Upper lobe of left lung (tissue), 6 donors: ENCODE measurements at regions not wholly inside any gene's neighbourhood (a gene's known extent, or its start where the extent isn't known, plus 50 kb on each side); places are given as distances from the start of the nearest gene placed in this dataset.

Source experiments
- ATAC-seq, 2 donors: fragments of 200-7000 bp; cut with Tn5 transposase; one replicate each; pipeline ENCODE4 v1.9.1; 2022; ENCODE audit warnings: mild to moderate bottlenecking in 2 of 2, moderate library complexity in 2 of 2; ENCODE audit not compliant: low FRiP score in 2 of 2
- DNase-seq, 2 donors: peaks; one replicate each; pipeline ENCODE4 v3.0.0-alpha.2; 2019 to 2020
- H3K27ac ChIP-seq, 4 donors: fragments of 200-600 bp; sonication (generic); one replicate each; pipeline ENCODE4 v1.5.1; 2016 to 2019
- H3K27me3 ChIP-seq, 4 donors: fragments of 200-600 bp; sonication (generic); one replicate each; pipeline ENCODE4 v1.5.1; 2017 to 2019
- H3K36me3 ChIP-seq, 4 donors: fragments of 200-600 bp; sonication (generic); one replicate each; pipeline ENCODE4 v1.5.1; 2016 to 2019
- H3K4me1 ChIP-seq, 4 donors: fragments of 200-600 bp; sonication (generic); one replicate each; pipeline ENCODE4 v1.5.1; 2018 to 2019
- H3K4me3 ChIP-seq, 4 donors: fragments of 200-600 bp; sonication (generic); one replicate each; pipeline ENCODE4 v1.5.1; 2017 to 2019; ENCODE audit warnings: mild to moderate bottlenecking in 2 of 4, moderate library complexity in 1 of 4
- H3K9me3 ChIP-seq, 4 donors: fragments of 200-600 bp; sonication (generic); one replicate each; pipeline ENCODE4 v1.5.1; 2018 to 2019
- CTCF ChIP-seq, 6 experiments: fragments of 450-650 bp in 4 of 6; fragments of 200-600 bp in 2 of 6; sonication (generic) in 2 of 6; IDR thresholded peaks; one replicate each; pipeline ENCODE4 v1.5.1; 2016 to 2019; ENCODE audit warnings: antibody characterized with exemption in 6 of 6
- EP300 ChIP-seq, 4 donors: sonication (generic); formaldehyde crosslinking; IDR thresholded peaks; one replicate each; pipeline ENCODE4 v1.5.1; 2017; ENCODE audit warnings: antibody characterized with exemption in 4 of 4, control low read depth in 2 of 4
- POLR2A ChIP-seq, 4 donors: fragments of 450-650 bp; IDR thresholded peaks; one replicate each; pipeline ENCODE4 v1.5.1; 2016 to 2017; ENCODE audit warnings: antibody characterized with exemption in 4 of 4, mild to moderate bottlenecking in 2 of 4
- POLR2AphosphoS5 ChIP-seq, 2 donors: sonication (generic); formaldehyde crosslinking; IDR thresholded peaks; one replicate each; pipeline ENCODE4 v1.5.1; 2017; ENCODE audit warnings: antibody characterized with exemption in 2 of 2
- WGBS, 2 donors: methylation state at CpG; one replicate each; pipeline ENCODE4 v1.1.5; 2017 to 2018; 5-methylcytosine and 5-hydroxymethylcytosine counted together
- donor health status: DM: no; HTN: no; CAD: no; lungs with moderate emphysema.
- donor health status: DM: no; HTN: yes; CAD: no; lungs with severe emphysema.

DNA sequence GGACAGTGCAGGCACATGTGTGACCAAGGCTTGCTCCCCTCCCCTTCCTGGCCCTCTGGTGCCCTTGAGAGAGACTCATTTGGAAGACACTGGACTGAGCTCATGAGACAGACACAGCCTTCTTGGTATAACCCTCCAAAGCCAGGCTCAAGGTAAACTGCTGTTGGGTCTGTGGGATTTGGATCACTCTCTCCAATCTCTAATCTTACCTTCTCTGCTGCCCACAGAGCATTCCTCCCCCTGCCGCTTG, 105.0 kb upstream of the MAMLD1 start:
- Histone ChIP-seq H3K36me3 (no peaks in the 10 kb centered on the region), H3K27ac (no peak overlapping the region), H3K27me3 (no peaks in the 10 kb centered on the region), H3K4me1 (no peaks in the 10 kb centered on the region), H3K9me3 (no peaks in the 10 kb centered on the region), H3K4me3 (no peak overlapping the region)
- WGBS, 2 donors = 95% methylated on average over 1 of the region's 1 CpG; no CpG with 5 or more reads in 1 of the 2 donors
- TF ChIP-seq EP300 (IDR thresholded peaks at IDR 0.05) (no peak), CTCF (IDR thresholded peaks at IDR 0.05) (no peak), POLR2AphosphoS5 (IDR thresholded peaks at IDR 0.05) (no peak), POLR2A (IDR thresholded peaks at IDR 0.05) (no peak)
- DNase-seq (no peak), ATAC-seq (no peak)

GRCh38 chrX:150258463-150259430, 104.4 kb upstream of the MAMLD1 start:
- WGBS, 2 donors = 81 to 94% methylated on average over 10 to 11 of the region's 11 CpGs
- Histone ChIP-seq H3K4me1 (no peaks in the 10 kb centered on the region), H3K9me3 (no peaks in the 10 kb centered on the region), H3K27me3 (no peaks in the 10 kb centered on the region), H3K4me3 (no peak overlapping the region), H3K27ac (no peak overlapping the region), H3K36me3 (no peaks in the 10 kb centered on the region)
- ATAC-seq (no peak), DNase-seq (no peak)
- TF ChIP-seq POLR2A (IDR thresholded peaks at IDR 0.05) (no peak), POLR2AphosphoS5 (IDR thresholded peaks at IDR 0.05) (no peak), CTCF (IDR thresholded peaks at IDR 0.05) (no peak), EP300 (IDR thresholded peaks at IDR 0.05) (no peak)

DNA sequence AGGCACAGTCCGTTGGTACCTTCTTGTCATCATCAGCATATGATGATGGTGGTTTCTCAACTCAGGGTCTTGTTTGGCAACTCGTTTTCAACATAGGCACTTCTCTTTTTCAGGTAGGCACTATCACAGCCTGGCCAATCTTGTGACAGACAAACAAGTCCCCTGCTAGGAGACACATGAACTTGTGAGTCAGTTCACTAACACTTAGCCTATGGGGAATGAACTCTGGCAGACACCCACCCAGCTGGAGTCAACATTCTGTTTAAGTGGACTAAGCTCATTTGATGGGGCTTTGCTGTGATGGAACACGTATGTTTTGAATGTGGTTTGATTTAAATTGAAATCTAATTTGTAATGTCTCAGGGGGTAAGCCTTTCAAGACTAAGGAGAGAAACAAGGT, 100.7 kb upstream of the MAMLD1 start:
- DNase-seq (no peak), ATAC-seq (no peak)
- TF ChIP-seq POLR2AphosphoS5 (IDR thresholded peaks at IDR 0.05) (no peak), POLR2A (IDR thresholded peaks at IDR 0.05) (no peak), CTCF (IDR thresholded peaks at IDR 0.05) (no peak), EP300 (IDR thresholded peaks at IDR 0.05) (no peak)
- WGBS, 2 donors = 45 to 81% methylated on average over 3 of the region's 3 CpGs
- Histone ChIP-seq H3K27ac (no peak overlapping the region), H3K4me3 (no peak overlapping the region), H3K27me3 (no peaks in the 10 kb centered on the region), H3K4me1 (no peaks in the 10 kb centered on the region), H3K36me3 (no peaks in the 10 kb centered on the region), H3K9me3 (no peaks in the 10 kb centered on the region)

DNA sequence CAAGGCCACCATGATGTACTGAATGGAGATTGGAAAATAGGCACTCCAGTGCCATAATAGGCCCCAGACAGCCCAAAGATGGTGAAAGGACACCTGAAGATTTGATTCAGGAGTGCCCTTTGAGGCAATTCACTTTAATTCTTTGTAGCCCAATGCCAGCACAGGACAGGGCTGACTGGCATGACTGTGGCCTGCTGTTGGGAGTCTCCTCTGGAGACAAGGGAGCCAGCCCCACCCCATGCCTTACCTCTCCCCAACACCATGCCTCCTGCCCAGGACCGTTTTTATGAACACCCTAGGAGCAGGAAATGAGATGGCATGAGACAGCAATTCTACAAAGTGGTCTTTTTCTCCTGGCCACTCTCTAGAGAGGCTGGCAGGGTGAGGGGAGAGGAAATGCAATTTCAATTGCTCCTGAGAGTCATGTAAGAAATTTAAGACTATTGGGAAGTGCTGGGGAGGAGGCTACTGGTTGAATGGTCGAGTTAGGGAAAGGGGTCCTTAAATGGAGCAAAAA, 94.2 kb upstream of the MAMLD1 start:
- DNase-seq = no peak
- Histone ChIP-seq H3K4me1 (no peaks in the 10 kb centered on the region), H3K27me3 (no peaks in the 10 kb centered on the region), H3K9me3 (no peaks in the 10 kb centered on the region), H3K27ac (no peak overlapping the region), H3K4me3 (no peak overlapping the region), H3K36me3 (no peaks in the 10 kb centered on the region)
- ATAC-seq = no peak
- WGBS, 2 donors = 25 to 36% methylated on average over 1 to 2 of the region's 2 CpGs
- no peak for TF ChIP-seq EP300 (IDR thresholded peaks at IDR 0.05)
- TF ChIP-seq POLR2AphosphoS5 (IDR thresholded peaks at IDR 0.05) = no peak
- no peak for TF ChIP-seq CTCF (IDR thresholded peaks at IDR 0.05)
- no peak for TF ChIP-seq POLR2A (IDR thresholded peaks at IDR 0.05)
